GM19035 (cell line): ENCODE measurements at regions not wholly inside any gene's neighbourhood (a gene's known extent, or its start where the extent isn't known, plus 50 kb on each side); places are given as distances from the start of the nearest gene placed in this dataset.

Source experiments
- ATAC-seq: cut with Tn5 transposase; IDR thresholded peaks from one replicate; pipeline ENCODE4 v1.9.1; 2021; ENCODE audit not compliant: unreplicated experiment

DNA sequence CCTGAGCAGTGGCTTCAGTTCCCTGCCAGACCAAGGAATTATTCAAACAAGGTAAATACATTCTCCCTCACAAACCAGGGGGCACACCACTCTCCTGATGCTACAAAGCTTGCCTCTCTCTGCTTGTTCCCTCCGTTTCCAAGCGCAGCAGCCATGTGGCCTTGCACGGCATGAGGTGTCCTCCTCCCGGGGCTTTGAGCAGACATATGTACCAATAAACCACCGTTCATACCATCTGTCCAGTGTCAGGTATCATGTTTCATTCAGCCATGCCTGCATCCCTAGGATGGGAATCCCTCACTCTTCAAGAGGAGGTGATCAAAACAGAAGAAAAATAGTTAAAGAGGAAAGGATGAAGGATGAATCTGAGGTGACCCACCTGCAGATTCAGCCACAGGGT, 282.7 kb downstream of the ENC1 start:
- no peak for ATAC-seq

DNA sequence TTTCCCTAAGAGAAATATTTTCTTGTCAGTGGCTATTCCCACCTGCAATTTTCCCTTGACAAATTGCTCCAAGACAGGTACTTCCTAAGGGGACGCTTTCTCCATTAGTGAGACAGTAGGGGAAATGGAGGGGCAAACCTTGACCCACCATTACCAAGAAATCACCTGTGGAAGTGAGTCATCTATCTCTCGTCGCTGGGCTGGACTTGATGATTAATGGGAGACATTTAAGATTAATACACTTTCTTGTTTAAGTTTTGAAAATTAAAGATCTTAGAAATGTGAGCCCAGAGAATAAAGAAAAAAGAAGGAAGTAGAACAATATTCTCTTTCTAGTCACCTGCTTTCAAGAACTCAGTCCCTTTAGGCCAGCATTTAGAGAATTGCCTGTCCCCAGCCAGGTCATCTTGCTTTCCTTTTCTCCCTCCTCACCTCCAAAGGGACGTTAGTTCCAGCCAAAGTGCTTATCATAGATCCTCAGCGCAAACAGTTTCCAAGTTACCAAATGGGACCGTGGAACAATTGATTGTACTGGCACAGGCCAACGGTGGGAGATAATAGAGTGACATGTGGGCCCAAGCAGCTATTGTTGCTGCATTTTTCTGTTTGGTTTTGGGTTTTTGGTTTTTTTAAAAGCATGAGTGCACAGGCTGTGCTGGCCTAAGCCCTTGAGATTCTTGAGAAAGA, 284.4 kb downstream of the ENC1 start:
- ATAC-seq = no peak

DNA sequence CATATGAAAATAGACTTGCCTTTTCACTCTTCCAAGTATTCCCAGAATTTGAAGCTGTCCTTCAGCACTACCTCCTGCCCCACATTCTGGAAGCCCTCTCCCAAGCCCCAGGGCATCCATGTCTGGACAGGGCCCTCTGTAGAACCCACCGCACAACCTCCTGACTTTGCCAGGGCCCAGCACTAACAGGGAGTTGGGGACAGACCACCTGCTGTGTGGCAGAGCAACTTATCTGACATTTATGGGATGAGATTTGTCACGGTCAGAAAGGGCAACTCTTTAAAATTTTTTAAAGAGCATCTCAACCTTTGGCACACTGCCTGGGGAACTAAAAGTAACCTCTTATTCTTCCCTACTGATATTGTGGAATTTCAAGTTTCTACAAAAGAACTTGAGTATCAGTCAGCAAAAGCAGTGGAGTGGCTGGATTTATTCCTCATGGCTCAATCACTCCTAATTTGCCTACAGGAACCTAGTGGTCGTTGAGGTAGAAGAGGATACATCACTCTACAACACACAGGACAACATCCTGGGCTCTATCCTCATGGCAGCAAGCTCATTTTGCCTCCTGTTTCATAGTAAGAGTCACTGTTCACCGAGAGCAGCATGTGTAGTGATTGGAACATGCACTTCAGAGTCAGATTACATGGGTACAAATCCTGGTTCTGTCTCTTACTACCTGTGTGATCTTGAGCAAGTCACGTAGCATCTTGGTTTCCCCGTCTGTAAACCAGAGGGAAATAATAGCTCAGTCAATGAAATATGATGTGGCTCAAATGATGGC, 285.3 kb downstream of the ENC1 start:
- no peak for ATAC-seq

DNA sequence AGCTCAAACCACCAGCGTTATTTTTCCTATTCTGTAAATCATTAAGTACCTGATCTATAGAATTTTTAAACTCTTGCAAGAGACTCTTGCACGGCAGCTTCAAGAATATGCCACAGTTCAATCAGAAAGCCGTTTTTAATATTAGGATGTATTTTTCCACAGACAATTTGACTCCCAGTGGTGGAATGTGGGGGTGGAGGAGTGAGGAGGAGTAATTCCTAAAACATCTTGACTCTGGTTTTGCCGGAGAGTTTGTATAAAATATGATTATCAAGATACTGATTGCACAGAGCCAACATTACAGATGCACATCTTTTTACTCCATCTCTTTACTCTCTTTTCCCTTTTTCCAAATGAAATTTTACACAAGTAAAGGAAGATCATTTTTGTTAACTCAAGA, 288.3 kb downstream of the ENC1 start:
- no peak for ATAC-seq

DNA sequence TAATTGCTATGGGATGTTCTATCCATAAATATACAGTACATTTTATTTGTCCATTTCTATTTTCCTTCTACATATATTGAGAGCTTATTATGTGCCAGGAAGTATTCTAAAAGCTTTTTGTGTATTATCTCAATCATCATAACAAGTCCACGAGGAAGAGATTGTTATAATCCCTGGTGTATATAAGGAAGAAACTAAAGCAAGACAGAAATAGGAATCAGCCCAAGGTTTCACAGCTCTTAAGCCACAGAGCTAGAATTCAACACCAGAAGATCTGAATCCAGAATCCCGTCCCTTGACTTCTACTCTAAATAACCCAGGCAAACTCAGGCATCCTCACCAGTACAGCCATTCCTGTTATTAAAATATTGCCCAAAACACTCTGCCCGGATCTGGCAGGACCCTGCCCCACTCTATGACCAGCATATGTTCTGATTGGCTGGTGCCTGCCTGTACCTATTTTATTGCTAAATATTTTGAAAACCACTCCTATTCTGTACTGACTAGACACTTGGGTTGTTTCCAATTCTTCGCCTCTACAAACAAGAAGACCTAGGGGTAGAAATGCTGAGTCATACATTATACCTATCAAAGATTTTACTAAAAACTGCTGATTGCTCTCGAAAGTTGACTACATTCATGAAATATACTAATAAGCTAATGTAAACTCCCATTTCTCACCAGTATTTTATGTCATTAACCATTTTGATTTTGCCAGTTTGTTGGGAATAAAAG, 297.4 kb downstream of the ENC1 start:
- no peak for ATAC-seq

DNA sequence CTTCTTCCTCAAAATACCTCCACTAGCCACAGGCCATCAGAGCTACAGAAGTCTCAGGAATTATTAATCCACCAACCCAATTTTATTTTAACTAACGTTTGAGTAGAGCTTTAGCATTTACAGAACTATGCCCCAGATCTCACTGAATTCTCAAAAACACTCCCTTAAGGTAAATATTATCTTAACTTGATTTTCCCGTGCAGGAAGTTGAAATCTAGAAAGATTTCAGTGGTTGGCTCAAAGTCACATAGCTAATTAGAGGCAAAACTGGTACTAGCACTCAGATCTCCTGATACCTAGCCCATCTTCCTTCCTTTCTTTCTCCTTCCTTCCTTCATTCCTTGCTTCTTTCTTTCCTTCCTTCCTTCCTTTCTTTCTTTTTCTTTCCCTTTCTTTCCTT, 298.3 kb downstream of the ENC1 start:
- no peak for ATAC-seq

DNA sequence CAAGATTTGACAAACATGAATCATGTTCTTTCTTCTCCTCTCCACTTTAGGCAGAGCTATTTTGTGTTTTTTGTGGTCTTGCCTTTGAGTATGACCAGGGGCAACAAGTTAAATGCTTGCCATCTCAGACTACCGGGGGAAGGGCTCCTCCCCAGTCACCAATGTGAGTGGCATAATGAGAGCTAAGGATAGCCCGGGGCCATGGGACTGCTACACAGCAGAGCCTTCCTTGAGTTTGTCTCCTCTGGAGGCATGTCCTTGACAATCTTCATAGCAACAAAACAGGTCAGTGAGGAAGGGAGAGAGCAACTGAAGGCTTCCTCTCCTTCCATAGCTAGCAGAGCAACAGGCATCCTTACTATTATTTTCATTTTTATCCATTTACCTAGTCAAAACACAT, 299.3 kb downstream of the ENC1 start:
- no peak for ATAC-seq

DNA sequence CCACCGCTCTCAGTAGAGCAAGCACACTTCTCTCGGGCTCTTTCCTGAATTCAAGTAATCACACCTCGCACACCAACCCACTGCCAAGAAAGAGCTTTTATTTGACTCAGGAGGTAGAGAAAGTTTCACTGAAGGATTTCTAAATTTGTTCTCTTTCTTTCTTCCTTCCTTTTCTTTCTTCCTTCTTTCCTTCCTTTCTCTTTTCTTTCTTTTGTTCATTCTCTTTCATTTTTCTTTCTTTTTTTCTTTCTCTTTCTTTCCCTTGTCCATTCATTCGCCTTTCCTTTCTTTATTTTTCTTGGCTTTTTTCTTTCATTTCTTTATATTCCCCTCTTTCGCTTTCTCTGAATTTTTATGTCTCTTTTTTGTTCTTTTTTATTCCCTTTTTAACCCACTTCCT, 300.1 kb downstream of the ENC1 start:
- no peak for ATAC-seq

DNA sequence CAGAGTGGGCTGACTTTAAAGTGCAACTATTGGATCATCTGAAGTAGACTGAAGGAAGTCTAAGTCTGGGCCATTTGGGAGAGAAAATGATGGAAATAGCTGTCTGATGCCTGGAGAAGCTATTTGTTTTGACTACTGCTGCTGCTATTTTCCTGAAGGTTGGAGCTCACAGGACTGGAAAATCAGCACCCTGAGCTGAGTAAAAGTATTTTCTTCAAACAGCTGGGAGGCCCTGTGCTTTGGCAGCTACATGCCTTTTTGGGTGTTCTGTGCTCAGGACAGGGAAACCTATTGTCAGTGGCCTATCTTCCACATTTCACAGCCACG, 302.6 kb downstream of the ENC1 start:
- ATAC-seq = no peak

DNA sequence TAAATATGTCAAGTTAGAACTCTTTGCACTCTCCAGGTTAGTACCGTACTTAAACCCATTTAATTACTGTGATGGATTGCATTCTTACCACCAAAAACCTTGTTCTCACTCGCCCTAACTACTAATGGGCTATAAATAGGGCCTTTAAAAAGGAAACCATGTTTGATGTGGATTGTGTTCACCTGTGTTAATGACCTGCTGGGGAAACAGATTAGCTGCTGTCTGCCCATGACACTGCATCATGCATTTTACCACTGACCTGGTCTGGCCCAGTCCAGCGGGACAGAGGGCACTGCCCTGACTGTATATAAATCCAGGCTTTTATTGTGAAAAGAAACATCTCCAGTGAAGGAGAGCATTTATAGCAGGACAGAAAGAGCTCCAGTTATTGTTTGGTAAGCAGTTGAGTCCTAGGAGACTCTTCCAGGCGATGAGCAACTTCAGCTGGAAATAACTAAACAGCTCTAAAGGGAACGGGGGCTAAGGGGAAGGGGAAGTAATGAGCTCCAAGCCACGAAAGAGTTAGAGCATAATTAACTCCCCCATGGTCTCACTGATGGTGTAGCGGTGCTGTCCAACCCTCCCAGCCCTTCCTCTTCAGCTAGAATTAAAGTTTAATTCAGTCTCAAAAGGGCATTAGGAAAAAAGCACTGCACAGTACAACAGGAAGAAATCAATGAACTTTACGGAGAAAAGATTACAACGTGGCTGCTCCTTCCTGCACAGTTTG, 303.1 kb downstream of the ENC1 start:
- no peak for ATAC-seq

DNA sequence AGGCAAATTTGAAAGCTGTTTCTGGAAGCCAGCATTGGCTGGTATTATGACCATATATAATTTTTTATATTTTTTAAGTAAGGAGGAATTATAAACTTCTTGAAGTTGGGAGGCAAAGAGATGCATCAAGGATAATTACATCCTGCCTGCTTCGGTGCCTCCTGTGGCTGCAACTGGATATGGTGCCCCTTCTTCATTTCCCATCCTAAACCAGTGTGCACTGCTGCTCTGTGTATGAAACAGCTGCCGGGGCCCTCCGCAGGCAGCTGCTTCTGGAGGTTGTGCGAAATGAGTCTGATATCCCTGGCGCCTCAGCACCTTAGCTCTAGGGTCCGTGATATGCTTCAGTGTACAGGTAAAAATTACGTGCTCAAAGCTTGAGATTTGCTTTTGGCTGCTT, 304.2 kb downstream of the ENC1 start:
- ATAC-seq = no peak

DNA sequence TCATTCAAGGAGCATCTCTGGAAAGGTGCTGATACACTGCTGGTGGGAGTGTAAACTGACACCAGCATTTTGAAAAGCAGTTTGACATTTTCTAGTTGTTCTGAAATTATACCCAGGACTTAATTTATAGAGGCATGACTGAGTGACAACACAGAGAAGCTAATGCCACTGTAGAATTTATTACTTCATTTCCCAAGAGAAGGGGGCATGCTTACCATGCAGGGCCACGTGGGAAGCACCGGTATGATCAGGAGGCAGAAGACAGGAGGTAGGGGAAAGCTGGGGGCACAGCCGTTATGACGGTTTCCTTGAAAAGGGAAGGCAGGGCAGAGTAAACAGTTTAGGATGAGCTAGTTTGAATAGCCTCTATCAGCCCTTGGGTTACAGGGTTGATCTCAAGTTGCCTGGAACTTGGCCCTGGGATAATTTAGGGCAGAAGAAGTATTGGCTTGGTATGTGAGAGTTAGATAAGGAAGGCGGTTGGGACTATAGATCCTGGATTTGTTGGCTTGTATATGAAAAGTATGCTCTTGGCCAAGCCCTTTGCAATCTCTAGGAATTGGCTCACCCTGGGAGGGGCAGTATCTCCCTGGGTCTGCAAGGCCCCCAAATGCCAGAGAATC, 305.7 kb downstream of the ENC1 start:
- ATAC-seq = no peak

DNA sequence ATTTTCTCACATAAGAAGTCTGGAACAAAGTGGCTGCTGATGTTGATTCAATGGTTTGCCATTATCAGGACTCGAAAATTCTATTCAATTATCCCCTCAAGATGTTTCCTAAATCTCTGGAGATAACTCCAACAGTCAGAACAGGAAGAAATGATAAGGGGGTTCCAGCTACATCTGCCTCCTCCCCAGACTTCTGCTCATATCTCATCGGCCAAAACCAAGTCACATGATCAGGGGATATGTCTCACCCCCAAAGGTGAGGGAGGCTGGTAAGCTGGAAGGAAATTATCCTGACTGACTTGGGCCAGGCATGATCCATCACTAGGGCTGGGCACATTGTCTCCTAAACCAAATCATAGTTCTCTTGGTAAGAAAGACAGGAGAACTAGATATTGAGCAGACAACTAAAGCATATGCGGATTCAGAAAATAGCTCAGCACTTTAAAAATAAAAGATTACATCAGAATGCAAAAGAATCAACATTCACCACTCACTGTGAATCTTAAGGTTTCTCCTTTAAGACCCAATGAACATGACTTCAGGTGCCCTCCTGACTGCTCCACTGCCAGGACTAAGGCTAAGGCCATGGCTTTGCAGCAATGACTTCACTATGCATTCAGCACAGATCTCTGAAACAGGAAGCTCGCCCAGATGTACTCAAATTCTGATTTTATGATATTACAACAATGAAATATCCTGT, 306.3 kb downstream of the ENC1 start:
- no peak for ATAC-seq

DNA sequence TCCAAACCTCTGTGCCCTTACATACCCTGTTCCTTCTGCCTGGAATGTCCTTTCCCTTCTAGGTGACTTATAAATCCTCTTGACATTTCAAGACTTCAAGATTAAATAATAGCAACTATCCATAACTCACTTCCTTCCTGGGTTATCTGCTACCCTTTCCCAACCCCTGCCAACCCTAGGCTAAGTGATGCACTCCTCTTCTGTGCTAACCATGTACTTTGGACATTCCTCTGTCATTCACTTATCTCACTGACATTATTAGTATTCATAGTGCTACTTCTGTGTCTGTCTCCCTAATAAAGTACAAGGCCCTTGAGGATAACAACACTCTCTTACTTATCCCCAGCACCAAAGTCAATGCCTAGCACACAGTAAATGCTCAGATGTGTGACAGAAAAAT, 307.1 kb downstream of the ENC1 start:
- ATAC-seq = no peak

DNA sequence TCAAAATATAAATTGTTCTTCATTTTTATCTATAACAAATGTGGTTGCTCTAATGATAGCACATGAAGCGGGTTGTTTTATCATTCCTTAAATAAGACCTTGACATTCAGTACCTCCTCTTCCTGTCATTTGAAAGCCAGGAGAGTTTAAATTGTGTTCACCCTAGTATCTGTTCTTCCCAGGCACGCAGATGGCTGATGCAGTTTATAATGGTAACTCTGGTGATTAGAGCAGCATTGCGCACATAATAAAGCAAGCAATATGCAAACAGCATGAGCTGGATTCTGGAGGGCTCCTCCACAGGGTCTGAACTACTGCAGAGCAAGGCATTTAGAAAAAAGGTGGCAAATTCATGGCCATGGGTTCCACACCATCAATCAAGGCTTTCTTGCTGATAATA, 307.8 kb downstream of the ENC1 start:
- no peak for ATAC-seq

DNA sequence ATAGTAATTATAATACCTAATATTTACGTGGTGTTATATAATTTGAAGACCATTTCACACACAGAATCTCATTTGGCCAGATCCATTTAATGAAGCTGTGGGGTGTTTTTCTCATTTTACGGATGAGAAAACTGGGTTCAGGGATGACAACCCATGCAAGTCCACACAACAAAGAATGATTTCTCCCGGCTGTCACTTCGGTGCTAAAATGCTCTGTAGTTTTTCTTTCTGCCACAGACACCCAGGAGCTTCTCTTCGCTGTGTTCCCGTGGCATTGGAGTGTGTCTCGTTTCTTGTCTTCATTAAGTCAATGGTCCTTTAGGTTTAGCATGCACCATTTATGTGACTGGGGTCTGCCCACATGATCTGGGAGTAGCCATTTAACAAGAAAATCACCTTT, 308.5 kb downstream of the ENC1 start:
- ATAC-seq = no peak

DNA sequence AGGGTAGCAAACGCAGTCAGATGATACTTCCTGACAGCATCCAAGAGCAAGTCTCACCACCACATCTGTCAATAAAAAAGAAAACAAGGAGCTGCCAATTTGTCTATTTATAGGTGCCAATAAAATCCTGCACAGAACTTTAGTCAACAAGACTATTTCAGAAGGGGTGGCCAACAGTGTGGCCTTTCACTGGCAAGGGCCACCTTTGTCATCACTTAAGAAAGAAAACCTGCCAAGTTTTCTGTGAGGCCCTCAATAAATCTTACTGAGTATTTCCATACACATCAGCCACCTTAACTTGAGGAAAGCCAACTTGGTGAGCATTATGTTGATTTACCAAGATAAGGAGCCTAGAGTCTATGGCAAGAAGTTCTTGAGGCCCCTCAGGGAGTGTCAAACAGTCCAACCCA, 312.3 kb downstream of the ENC1 start:
- ATAC-seq = no peak

DNA sequence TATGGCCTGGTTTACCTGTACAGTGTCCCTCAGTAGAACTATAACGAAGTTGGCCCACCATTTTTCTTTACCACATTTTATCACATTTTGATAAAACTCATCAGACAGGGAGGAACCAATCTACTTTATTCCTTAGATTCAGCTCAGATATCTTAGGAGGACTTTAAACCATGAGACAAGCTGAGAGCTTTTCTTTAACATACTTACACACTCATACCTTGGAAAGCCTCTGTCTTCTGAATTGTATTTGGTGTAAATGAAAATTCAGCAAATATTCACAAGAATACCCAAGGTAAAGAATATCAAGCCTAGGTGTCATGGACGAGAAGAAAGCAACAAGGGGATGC, 313.2 kb downstream of the ENC1 start:
- ATAC-seq = no peak

DNA sequence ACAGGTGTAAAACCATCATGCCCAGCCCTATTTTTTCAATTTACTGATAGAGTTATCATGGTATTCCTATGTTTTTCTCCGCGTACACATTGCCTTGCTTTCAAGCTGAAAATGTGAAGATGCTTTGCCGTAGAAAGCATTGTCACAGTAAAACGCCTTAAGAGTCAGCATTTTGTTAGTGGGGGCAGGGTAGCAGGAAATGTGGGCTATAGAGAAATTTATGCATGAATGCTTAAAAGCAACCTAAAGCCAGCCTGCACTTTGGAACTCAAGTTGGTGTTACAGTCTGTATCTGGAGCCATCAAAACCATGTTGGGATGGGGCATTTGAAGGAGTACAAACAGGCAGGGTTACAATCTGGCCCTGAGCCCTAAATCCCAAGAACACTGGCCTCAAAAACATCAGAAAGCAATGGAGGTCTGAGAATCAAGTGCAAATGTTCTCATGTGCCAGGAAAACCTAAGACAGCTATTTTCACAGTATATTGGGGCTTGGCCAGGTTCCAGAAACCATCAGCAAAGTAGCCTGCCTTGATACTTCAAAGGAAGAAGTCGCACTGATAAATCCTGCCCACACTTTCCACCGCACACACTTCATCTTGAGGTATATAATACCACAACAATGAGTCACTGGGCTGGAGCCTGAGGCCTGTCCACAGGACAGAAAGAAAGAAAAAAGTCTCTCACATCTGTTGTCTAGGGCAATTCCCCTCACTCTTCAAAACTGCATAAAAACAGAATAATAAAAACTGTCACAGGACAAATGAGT, 313.8 kb downstream of the ENC1 start:
- no peak for ATAC-seq

DNA sequence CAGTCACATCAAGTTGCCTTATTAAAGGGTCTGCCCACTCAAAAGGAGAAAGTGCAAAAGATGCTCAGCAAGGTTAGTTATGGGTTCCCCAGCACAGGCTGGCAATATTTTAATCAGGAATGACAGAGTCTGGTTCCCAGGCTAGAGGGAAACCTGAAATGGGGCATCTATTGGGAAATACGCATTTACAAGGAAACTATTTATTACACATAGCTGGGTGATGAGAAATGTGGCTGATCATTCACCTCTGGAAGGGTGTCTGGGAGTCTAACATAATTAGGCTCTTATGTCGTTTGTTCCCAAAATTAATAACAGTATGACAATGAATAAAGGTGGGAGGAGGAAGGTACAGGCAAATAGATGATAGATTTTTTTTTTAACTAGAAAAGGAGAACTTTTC, 314.7 kb downstream of the ENC1 start:
- no peak for ATAC-seq
